ENCODE measurements at regions not wholly inside any gene's neighbourhood (a gene's known extent, or its start where the extent isn't known, plus 50 kb on each side); places are given as distances from the start of the nearest gene placed in this dataset.
A peak's percentile ranks its signal among the peaks of the same experiment; 100 is the strongest.

- H3K27me3 ChIP-seq (replicated peaks in 1 of 7), result peaks cover 0 to 4% (median 0%) of the 10 kb centered on the region in 7 donors
- no peaks in the 10 kb centered on the region for H3K9me3 ChIP-seq
- H3K4me3 ChIP-seq, result no peak overlapping the region
- no peaks in the 10 kb centered on the region for H3K36me3 ChIP-seq
- intact Hi-C loops (cut with DNase I; ENCODE audit: low total_unique reads), result no loop called here
- no peak for TF ChIP-seq POLR2AphosphoS5 (IDR thresholded peaks at IDR 0.05)
- no peak for TF ChIP-seq CTCF (IDR thresholded peaks at IDR 0.05 in 8 of 11, conservative IDR thresholded peaks at IDR 0.05 in 3 of 11)
- TF ChIP-seq POLR2A (IDR thresholded peaks at IDR 0.05), result no peak
- H3K27ac ChIP-seq, result no peak overlapping the region
- DNase-seq, result no peak
- peaks cover 0 to 4% (median 1%) of the 10 kb centered on the region in 6 donors for H3K4me1 ChIP-seq
Measured at GRCh38 chr4:108567831-108568230, 52.5 kb upstream of the RPL34 start.

- TF ChIP-seq POLR2AphosphoS5 (IDR thresholded peaks at IDR 0.05) (no peak), CTCF (IDR thresholded peaks at IDR 0.05 in 8 of 11, conservative IDR thresholded peaks at IDR 0.05 in 3 of 11) (no peak), POLR2A (IDR thresholded peaks at IDR 0.05) (no peak)
- Histone ChIP-seq H3K36me3 (no peaks in the 10 kb centered on the region), H3K9me3 (no peaks in the 10 kb centered on the region), H3K4me1 (peaks cover 0 to 14% (median 2%) of the 10 kb centered on the region in 6 donors), H3K4me3 (no peak overlapping the region), H3K27ac (peak overlapping the region in 7 of 8 donors; percentile 13 to 43 (median 24)), H3K27me3 (replicated peaks in 1 of 7) (no peaks in the 10 kb centered on the region)
- intact Hi-C loops (cut with DNase I; ENCODE audit: low total_unique reads), result no loop called here
- 36 to 74% (median 57%) methylated on average over 3 of the region's 3 CpGs for WGBS, 5 donors
- DNase-seq, result no peak
Measured at GRCh38 chr4:108561116-108561515, 59.3 kb upstream of the RPL34 start.

- H3K27me3 ChIP-seq (replicated peaks in 1 of 7), result no peaks in the 10 kb centered on the region
- no peak for TF ChIP-seq POLR2A (IDR thresholded peaks at IDR 0.05)
- peak in 1 of 3 donors; percentile 32 for TF ChIP-seq POLR2AphosphoS5 (IDR thresholded peaks at IDR 0.05)
- H3K4me3 ChIP-seq, result no peak overlapping the region
- no peaks in the 10 kb centered on the region for H3K36me3 ChIP-seq
- no peak for DNase-seq
- peaks cover 0 to 14% (median 2%) of the 10 kb centered on the region in 6 donors for H3K4me1 ChIP-seq
- H3K9me3 ChIP-seq, result no peaks in the 10 kb centered on the region
- intact Hi-C loops (cut with DNase I; ENCODE audit: low total_unique reads), result no loop called here
- WGBS, 5 donors, result 41 to 54% (median 44%) methylated on average over 4 of the region's 4 CpGs
- H3K27ac ChIP-seq, result peak overlapping the region in 7 of 8 donors; percentile 13 to 43 (median 24)
Measured at GRCh38 chr4:108560616-108561015, 59.8 kb upstream of the RPL34 start.

GRCh38 chr4:108559911-108560310 is 60.5 kb upstream of the RPL34 start:
- Histone ChIP-seq H3K27ac (peak overlapping the region in 5 of 8 donors; percentile 13 to 43 (median 30)), H3K9me3 (no peaks in the 10 kb centered on the region), H3K36me3 (no peaks in the 10 kb centered on the region), H3K27me3 (replicated peaks in 1 of 7) (no peaks in the 10 kb centered on the region), H3K4me1 (peaks cover 0 to 14% (median 2%) of the 10 kb centered on the region in 6 donors), H3K4me3 (no peak overlapping the region)
- WGBS, 5 donors, result 63 to 85% (median 75%) methylated on average over 3 of the region's 3 CpGs
- DNase-seq, result no peak
- no peak for TF ChIP-seq POLR2AphosphoS5 (IDR thresholded peaks at IDR 0.05)
- no peak for TF ChIP-seq CTCF (IDR thresholded peaks at IDR 0.05 in 8 of 11, conservative IDR thresholded peaks at IDR 0.05 in 3 of 11)
- no peak for TF ChIP-seq POLR2A (IDR thresholded peaks at IDR 0.05)
- intact Hi-C loops (cut with DNase I; ENCODE audit: low total_unique reads), result no loop called here
